Panc1 (cell line): ENCODE measurements at regions not wholly inside any gene's neighbourhood (a gene's known extent, or its start where the extent isn't known, plus 50 kb on each side); places are given as distances from the start of the nearest gene placed in this dataset.

Source experiments
- POLR2AphosphoS5 ChIP-seq: IDR thresholded peaks from 2 replicates; pipeline ENCODE4 v1.6.1; 2012; ENCODE audit warnings: mild to moderate bottlenecking, low read depth, low read length, moderate library complexity
- SIN3A ChIP-seq: IDR thresholded peaks from 2 replicates; pipeline ENCODE4 v1.6.1; 2012; ENCODE audit warnings: low read depth, mild to moderate bottlenecking, low read length, moderate library complexity, borderline replicate concordance; ENCODE audit not compliant: insufficient read depth
- TF ChIP-seq, protein P1 (sequence below): fragments of 450-650 bp; IDR thresholded peaks from 2 replicates; pipeline ENCODE4 v1.5.1; 2017; ENCODE audit warnings: mild to moderate bottlenecking
- TF ChIP-seq, protein P2 (sequence below), 2 experiments: IDR thresholded peaks; 2 replicates each; pipeline ENCODE4 v1.6.1; 2011 to 2012; ENCODE audit warnings: low read depth in 2 of 2, control low read depth in 1 of 2, low read length in 1 of 2, mild to moderate bottlenecking in 1 of 2, moderate library complexity in 1 of 2; ENCODE audit not compliant: insufficient read depth in 1 of 2

DNA sequence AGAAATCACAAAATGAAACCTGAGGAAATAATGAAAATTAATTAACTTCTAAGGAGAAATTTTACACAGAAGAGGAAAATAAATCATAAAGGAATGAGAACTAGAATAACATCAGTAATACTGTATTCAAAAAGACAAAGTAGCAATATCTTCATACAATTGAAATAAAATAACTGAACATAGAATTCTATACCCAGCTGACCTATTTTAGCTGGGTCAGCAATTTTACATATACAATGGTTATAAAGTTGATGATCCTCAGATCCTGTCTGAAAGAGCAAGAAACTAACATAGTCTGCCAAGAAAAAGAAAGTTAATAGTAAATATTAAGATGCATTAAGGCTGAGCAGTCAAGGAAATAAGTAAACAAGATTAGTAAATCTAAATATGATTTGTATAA lies 93.0 kb upstream of the P3H2 start:
- TF ChIP-seq, protein P1, sequence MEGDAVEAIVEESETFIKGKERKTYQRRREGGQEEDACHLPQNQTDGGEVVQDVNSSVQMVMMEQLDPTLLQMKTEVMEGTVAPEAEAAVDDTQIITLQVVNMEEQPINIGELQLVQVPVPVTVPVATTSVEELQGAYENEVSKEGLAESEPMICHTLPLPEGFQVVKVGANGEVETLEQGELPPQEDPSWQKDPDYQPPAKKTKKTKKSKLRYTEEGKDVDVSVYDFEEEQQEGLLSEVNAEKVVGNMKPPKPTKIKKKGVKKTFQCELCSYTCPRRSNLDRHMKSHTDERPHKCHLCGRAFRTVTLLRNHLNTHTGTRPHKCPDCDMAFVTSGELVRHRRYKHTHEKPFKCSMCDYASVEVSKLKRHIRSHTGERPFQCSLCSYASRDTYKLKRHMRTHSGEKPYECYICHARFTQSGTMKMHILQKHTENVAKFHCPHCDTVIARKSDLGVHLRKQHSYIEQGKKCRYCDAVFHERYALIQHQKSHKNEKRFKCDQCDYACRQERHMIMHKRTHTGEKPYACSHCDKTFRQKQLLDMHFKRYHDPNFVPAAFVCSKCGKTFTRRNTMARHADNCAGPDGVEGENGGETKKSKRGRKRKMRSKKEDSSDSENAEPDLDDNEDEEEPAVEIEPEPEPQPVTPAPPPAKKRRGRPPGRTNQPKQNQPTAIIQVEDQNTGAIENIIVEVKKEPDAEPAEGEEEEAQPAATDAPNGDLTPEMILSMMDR = no peak
- no peak for TF ChIP-seq POLR2AphosphoS5
- TF ChIP-seq SIN3A = no peak
- TF ChIP-seq, protein P2, sequence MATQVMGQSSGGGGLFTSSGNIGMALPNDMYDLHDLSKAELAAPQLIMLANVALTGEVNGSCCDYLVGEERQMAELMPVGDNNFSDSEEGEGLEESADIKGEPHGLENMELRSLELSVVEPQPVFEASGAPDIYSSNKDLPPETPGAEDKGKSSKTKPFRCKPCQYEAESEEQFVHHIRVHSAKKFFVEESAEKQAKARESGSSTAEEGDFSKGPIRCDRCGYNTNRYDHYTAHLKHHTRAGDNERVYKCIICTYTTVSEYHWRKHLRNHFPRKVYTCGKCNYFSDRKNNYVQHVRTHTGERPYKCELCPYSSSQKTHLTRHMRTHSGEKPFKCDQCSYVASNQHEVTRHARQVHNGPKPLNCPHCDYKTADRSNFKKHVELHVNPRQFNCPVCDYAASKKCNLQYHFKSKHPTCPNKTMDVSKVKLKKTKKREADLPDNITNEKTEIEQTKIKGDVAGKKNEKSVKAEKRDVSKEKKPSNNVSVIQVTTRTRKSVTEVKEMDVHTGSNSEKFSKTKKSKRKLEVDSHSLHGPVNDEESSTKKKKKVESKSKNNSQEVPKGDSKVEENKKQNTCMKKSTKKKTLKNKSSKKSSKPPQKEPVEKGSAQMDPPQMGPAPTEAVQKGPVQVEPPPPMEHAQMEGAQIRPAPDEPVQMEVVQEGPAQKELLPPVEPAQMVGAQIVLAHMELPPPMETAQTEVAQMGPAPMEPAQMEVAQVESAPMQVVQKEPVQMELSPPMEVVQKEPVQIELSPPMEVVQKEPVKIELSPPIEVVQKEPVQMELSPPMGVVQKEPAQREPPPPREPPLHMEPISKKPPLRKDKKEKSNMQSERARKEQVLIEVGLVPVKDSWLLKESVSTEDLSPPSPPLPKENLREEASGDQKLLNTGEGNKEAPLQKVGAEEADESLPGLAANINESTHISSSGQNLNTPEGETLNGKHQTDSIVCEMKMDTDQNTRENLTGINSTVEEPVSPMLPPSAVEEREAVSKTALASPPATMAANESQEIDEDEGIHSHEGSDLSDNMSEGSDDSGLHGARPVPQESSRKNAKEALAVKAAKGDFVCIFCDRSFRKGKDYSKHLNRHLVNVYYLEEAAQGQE (IDR thresholded peaks at IDR 0.05; ENCODE audit: insufficient read depth in 1 of 2, low read depth in 2 of 2, low read length in 1 of 2) = no peak
